ENCODE measurements at regions not wholly inside any gene's neighbourhood (a gene's known extent, or its start where the extent isn't known, plus 50 kb on each side); places are given as distances from the start of the nearest gene placed in this dataset.

DNA sequence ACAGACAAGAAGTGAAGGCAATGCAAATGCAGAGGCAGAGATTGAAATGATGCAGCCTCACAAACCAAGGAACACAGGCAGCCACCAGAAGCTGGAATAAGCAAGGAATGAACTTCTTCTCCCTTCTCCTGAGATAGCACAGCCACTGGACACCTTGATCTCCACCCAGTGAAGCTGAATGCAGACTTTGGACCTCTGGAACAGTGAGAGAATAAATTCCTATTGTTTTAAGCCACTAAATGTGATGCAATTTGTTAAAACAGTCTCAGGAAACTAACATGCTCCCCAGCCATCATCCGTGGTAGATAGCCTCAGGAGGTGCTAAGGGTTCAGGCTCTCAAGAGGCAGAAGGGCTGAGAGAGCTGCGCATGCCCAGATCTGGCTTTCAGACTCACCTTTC is 512.2 kb upstream of the ZNF608 start:
- intact Hi-C loops (cut with micrococcal nuclease; ENCODE audit: unreplicated experiment): no loop called here
- H3K9me2 ChIP-seq (ENCODE audit: insufficient read depth, low read length): peaks cover 5% of the 10 kb centered on the region; the same call in 1 of the 2 replicates
- no peaks in the 10 kb centered on the region for H4K20me1 ChIP-seq (ENCODE audit: insufficient read depth, low read length)
- ChIA-PET POLR2A (interaction anchor here (0.6 to 0.7 kb wide), 2 partner anchors 31 to 489 kb away, joined by 3 read pairs; no protein-coding TSS in a partner anchor), CTCF (ENCODE audit: unreplicated experiment) (no interaction called here)
- BruUV-seq (replicated peaks): no TSS peak
- TF ChIP-seq CTCF (conservative IDR thresholded peaks at IDR 0.05; ENCODE audit: low read length) (no peak), EZH2phosphoT487 (IDR thresholded peaks at IDR 0.05; ENCODE audit: borderline replicate concordance, low read depth, low read length) (no peak)
- H3K27ac ChIP-seq (ENCODE audit: low read depth, low read length, poor library complexity, severe bottlenecking): no peak overlapping the region
- DNase-seq (ENCODE audit: low spot score): no peak
- no peak overlapping the region for H3K4me3 ChIP-seq (ENCODE audit: low read depth, low read length, poor library complexity, severe bottlenecking)
- no peaks in the 10 kb centered on the region for H3K4me1 ChIP-seq (ENCODE audit: insufficient read depth, low read length, poor library complexity, severe bottlenecking)
- no peaks in the 10 kb centered on the region for H3K79me2 ChIP-seq (ENCODE audit: insufficient read depth, low read depth, low read length)
- H3K9me3 ChIP-seq (ENCODE audit: low read length): peaks cover 25% of the 10 kb centered on the region; the same call in 1 of the 2 replicates
- H3K36me3 ChIP-seq (ENCODE audit: insufficient read depth, low read length): no peaks in the 10 kb centered on the region; the same call in 1 of the 2 replicates
- no peak overlapping the region for H3K4me2 ChIP-seq (ENCODE audit: low read length)
- no peak overlapping the region for H2AFZ ChIP-seq (ENCODE audit: low read length)

DNA sequence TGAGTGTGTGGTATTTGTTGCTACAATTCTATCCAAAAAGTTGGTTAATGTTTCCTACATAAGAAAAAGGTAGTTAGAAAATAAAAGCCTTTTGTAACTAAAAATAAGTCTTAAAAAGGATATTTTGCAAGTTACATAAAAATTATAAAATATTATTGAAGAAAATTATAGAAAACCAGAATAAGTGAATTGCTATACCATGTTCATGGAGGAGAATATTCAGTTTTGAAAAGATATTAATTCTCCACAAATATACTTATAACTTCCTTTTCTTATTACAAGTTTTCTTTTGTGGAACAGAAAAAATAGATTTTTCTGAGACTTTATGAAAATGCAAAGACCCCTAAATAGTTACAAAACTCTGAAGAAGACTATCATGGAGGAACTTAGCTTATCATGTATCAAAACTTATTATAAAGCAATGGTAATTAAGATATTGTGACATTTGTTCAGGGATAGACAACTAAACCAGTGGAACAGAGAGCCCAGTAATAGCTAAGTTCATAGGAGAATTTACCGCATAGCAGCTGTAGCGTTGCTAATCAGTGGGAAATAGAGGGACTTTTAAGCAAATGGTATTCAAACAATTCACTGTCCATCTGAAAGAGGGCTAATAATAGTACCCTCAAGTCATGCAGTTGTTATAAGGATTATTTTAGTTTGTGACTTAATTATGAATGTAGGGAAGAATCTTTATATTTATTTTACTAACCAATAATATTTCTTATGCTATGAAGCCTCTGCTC is 515.2 kb upstream of the ZNF608 start:
- H3K9me2 ChIP-seq (ENCODE audit: insufficient read depth, low read length): no peaks in the 10 kb centered on the region
- peaks cover 11% of the 10 kb centered on the region; the same call in 1 of the 2 replicates for H3K9me3 ChIP-seq (ENCODE audit: low read length)
- H3K4me1 ChIP-seq (ENCODE audit: insufficient read depth, low read length, poor library complexity, severe bottlenecking): no peaks in the 10 kb centered on the region
- no peaks in the 10 kb centered on the region for H3K79me2 ChIP-seq (ENCODE audit: insufficient read depth, low read depth, low read length)
- no TSS peak for BruUV-seq (replicated peaks)
- ChIA-PET POLR2A (interaction anchor here (0.6 to 0.7 kb wide), 2 partner anchors 15 to 203 kb away, joined by 3 read pairs; no protein-coding TSS in a partner anchor), CTCF (ENCODE audit: unreplicated experiment) (no interaction called here)
- no peak overlapping the region for H3K27ac ChIP-seq (ENCODE audit: low read depth, low read length, poor library complexity, severe bottlenecking)
- no peak for TF ChIP-seq EZH2phosphoT487 (IDR thresholded peaks at IDR 0.05; ENCODE audit: borderline replicate concordance, low read depth, low read length)
- TF ChIP-seq CTCF (conservative IDR thresholded peaks at IDR 0.05; ENCODE audit: low read length): no peak
- no peaks in the 10 kb centered on the region for H4K20me1 ChIP-seq (ENCODE audit: insufficient read depth, low read length)
- intact Hi-C loops (cut with micrococcal nuclease; ENCODE audit: unreplicated experiment): no loop called here
- no peaks in the 10 kb centered on the region for H3K36me3 ChIP-seq (ENCODE audit: insufficient read depth, low read length)
- H3K4me3 ChIP-seq (ENCODE audit: low read depth, low read length, poor library complexity, severe bottlenecking): no peak overlapping the region
- DNase-seq (ENCODE audit: low spot score): no peak
- no peak overlapping the region for H2AFZ ChIP-seq (ENCODE audit: low read length)
- H3K4me2 ChIP-seq (ENCODE audit: low read length): no peak overlapping the region

DNA sequence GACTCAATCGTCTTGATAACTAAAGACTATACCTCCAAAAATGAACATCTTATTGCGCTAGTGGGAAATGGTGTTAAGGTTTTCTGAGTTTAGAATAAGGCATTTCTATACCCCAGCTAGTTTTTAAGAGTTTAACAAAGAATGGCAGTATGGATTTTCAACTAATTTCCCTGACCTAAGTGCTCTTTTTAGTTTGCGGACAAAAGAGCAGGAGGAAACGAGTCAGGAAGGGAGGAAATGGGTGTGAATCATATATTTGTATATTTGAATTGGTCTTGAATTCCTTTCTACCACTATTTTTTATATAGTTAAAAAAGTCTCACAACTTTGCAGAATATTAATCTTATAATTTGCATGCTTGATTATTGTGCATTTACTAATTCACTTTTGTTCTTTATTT is 516.3 kb upstream of the ZNF608 start:
- ChIA-PET CTCF (ENCODE audit: unreplicated experiment) (no interaction called here), POLR2A (interaction anchor here (0.7 kb wide), 1 partner anchor 202 kb away, joined by 3 read pairs; no protein-coding TSS in a partner anchor)
- H3K4me2 ChIP-seq (ENCODE audit: low read length): no peak overlapping the region
- H3K36me3 ChIP-seq (ENCODE audit: insufficient read depth, low read length): no peaks in the 10 kb centered on the region
- no peak for TF ChIP-seq EZH2phosphoT487 (IDR thresholded peaks at IDR 0.05; ENCODE audit: borderline replicate concordance, low read depth, low read length)
- TF ChIP-seq CTCF (conservative IDR thresholded peaks at IDR 0.05; ENCODE audit: low read length): no peak
- H2AFZ ChIP-seq (ENCODE audit: low read length): no peak overlapping the region
- H3K9me2 ChIP-seq (ENCODE audit: insufficient read depth, low read length): no peaks in the 10 kb centered on the region
- peaks cover 11% of the 10 kb centered on the region; the same call in 1 of the 2 replicates for H3K9me3 ChIP-seq (ENCODE audit: low read length)
- no peak overlapping the region for H3K27ac ChIP-seq (ENCODE audit: low read depth, low read length, poor library complexity, severe bottlenecking)
- H3K4me3 ChIP-seq (ENCODE audit: low read depth, low read length, poor library complexity, severe bottlenecking): no peak overlapping the region
- no peaks in the 10 kb centered on the region for H3K79me2 ChIP-seq (ENCODE audit: insufficient read depth, low read depth, low read length)
- no peak for DNase-seq (ENCODE audit: low spot score)
- no TSS peak for BruUV-seq (replicated peaks)
- H3K4me1 ChIP-seq (ENCODE audit: insufficient read depth, low read length, poor library complexity, severe bottlenecking): no peaks in the 10 kb centered on the region
- no peaks in the 10 kb centered on the region for H4K20me1 ChIP-seq (ENCODE audit: insufficient read depth, low read length)
- intact Hi-C loops (cut with micrococcal nuclease; ENCODE audit: unreplicated experiment): no loop called here
